ENCODE measurements at regions not wholly inside any gene's neighbourhood (a gene's known extent, or its start where the extent isn't known, plus 50 kb on each side); places are given as distances from the start of the nearest gene placed in this dataset.
A peak's percentile ranks its signal among the peaks of the same experiment; 100 is the strongest.

- no peak overlapping the region for H3K27ac Mint-ChIP-seq
- no peaks in the 10 kb centered on the region for H3K36me3 Mint-ChIP-seq (ENCODE audit: low read depth)
- no peaks in the 10 kb centered on the region for H3K27me3 Mint-ChIP-seq
- POLR2A ChIA-PET: no interaction called here
- intact Hi-C loops (cut with micrococcal nuclease): no loop called here
- CTCF ChIA-PET: interaction anchor here (2.2 kb wide), 1 partner anchor 255 kb away, joined by 7 read pairs; no protein-coding TSS in a partner anchor
- TF ChIP-seq, protein P1, sequence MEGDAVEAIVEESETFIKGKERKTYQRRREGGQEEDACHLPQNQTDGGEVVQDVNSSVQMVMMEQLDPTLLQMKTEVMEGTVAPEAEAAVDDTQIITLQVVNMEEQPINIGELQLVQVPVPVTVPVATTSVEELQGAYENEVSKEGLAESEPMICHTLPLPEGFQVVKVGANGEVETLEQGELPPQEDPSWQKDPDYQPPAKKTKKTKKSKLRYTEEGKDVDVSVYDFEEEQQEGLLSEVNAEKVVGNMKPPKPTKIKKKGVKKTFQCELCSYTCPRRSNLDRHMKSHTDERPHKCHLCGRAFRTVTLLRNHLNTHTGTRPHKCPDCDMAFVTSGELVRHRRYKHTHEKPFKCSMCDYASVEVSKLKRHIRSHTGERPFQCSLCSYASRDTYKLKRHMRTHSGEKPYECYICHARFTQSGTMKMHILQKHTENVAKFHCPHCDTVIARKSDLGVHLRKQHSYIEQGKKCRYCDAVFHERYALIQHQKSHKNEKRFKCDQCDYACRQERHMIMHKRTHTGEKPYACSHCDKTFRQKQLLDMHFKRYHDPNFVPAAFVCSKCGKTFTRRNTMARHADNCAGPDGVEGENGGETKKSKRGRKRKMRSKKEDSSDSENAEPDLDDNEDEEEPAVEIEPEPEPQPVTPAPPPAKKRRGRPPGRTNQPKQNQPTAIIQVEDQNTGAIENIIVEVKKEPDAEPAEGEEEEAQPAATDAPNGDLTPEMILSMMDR (IDR thresholded peaks at IDR 0.05): no peak
- ATAC-seq (no peak), DNase-seq (no peak)
- no peaks in the 10 kb centered on the region for H3K9me3 Mint-ChIP-seq
- no peak overlapping the region for H3K4me3 Mint-ChIP-seq
- H3K4me1 Mint-ChIP-seq (ENCODE audit: low read depth): peaks cover 6% of the 10 kb centered on the region
These were observed 119.5 kb downstream of the MAB21L3 start for GRCh38 chr1:116230712-116231111.

- ChIA-PET POLR2A (no interaction called here), CTCF (interaction anchor here (1.4 to 2.2 kb wide), 2 partner anchors 254 to 267 kb away, joined by 4 to 7 read pairs; no protein-coding TSS in a partner anchor)
- Mint-ChIP-seq H3K36me3 (ENCODE audit: low read depth) (no peaks in the 10 kb centered on the region), H3K9me3 (no peaks in the 10 kb centered on the region), H3K27ac (no peak overlapping the region), H3K27me3 (no peaks in the 10 kb centered on the region), H3K4me3 (no peak overlapping the region), H3K4me1 (ENCODE audit: low read depth) (peaks cover 6% of the 10 kb centered on the region)
- no peak for DNase-seq
- ATAC-seq: no peak
- intact Hi-C loops (cut with micrococcal nuclease): no loop called here
- TF ChIP-seq, protein P1 (IDR thresholded peaks at IDR 0.05): no peak
These were observed 120.6 kb downstream of the MAB21L3 start for GRCh38 chr1:116231752-116232151.

DNA sequence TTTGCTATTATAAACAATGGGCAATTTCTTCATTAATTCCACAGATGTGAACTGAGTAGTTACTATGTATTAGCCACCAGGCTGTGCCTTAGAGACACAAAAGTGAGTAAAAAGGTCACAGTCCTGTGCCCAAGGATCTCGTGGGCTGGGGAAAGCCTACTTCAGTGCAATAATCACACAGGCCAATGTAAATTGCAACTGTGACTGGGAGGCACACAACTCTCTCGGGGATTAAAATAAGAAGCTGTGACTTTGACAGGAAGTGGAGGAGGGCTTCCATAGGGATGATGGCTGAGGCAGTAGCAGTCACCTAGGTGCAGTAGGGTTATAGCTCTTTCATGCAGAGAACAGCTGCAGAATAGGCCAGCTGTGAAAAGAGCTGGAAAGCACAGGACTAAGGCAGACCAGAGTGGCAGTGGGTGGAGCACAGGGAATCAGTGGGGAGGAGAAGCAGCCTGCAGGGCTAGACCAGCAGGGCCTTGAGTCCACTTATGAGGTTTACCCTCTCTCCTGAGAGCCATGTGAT, 121.9 kb downstream of the MAB21L3 start:
- Mint-ChIP-seq H3K4me1 (ENCODE audit: low read depth) (peaks cover 6% of the 10 kb centered on the region), H3K27ac (no peak overlapping the region), H3K36me3 (ENCODE audit: low read depth) (no peaks in the 10 kb centered on the region), H3K4me3 (no peak overlapping the region), H3K9me3 (no peaks in the 10 kb centered on the region), H3K27me3 (no peaks in the 10 kb centered on the region)
- ATAC-seq (peak; percentile 69), DNase-seq (peak; percentile 11)
- intact Hi-C loops (cut with micrococcal nuclease): no loop called here
- CTCF ChIA-PET: interaction anchor here (0.8 to 1.4 kb wide), 3 partner anchors 8 to 252 kb away, joined by 3 read pairs; no protein-coding TSS in a partner anchor
- POLR2A ChIA-PET: interaction anchor here (1.1 kb wide), 1 partner anchor 24 kb away, joined by 4 read pairs; no protein-coding TSS in a partner anchor
- TF ChIP-seq, protein P1 (IDR thresholded peaks at IDR 0.05): peak; percentile 23

- ATAC-seq (no peak), DNase-seq (no peak)
- intact Hi-C loops (cut with micrococcal nuclease): no loop called here
- Mint-ChIP-seq H3K27me3 (no peaks in the 10 kb centered on the region), H3K4me3 (no peak overlapping the region), H3K4me1 (ENCODE audit: low read depth) (peaks cover 6% of the 10 kb centered on the region), H3K9me3 (no peaks in the 10 kb centered on the region), H3K36me3 (ENCODE audit: low read depth) (no peaks in the 10 kb centered on the region), H3K27ac (no peak overlapping the region)
- TF ChIP-seq, protein P1 (IDR thresholded peaks at IDR 0.05): no peak
- ChIA-PET CTCF (interaction anchor here (1.4 kb wide), 1 partner anchor 66 kb away, joined by 4 read pairs; no protein-coding TSS in a partner anchor), POLR2A (no interaction called here)
These were observed 123.2 kb downstream of the MAB21L3 start for GRCh38 chr1:116234429-116234828.

DNA sequence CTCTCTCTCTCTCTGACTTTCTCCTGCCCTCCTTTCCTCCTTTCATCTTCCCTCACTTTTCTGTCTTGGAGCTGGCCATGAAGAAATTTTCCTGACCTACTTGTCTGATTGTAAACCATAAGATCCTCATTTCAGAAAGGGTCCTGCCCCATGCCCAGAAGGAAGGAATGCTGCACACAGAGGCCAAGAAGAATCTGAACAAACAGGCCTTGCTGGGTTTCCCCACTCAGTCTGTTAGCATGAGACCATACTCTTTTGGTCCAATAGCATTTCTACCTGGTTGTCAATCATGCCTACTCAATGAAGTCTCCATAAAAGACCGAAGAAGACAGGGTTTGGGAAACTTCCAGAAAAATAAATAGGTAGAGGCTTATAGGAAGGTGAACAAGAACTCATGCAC, 128.7 kb downstream of the MAB21L3 start:
- TF ChIP-seq, protein P1 (IDR thresholded peaks at IDR 0.05): no peak
- ATAC-seq: no peak
- H3K4me3 Mint-ChIP-seq: no peak overlapping the region
- peaks cover 3% of the 10 kb centered on the region for H3K4me1 Mint-ChIP-seq (ENCODE audit: low read depth)
- H3K27me3 Mint-ChIP-seq: no peaks in the 10 kb centered on the region
- POLR2A ChIA-PET: no interaction called here
- no peak overlapping the region for H3K27ac Mint-ChIP-seq
- CTCF ChIA-PET: interaction anchor here (0.5 kb wide), 1 partner anchor 1745 kb away, joined by 3 read pairs; no protein-coding TSS in a partner anchor
- intact Hi-C loops (cut with micrococcal nuclease): no loop called here
- no peaks in the 10 kb centered on the region for H3K36me3 Mint-ChIP-seq (ENCODE audit: low read depth)
- H3K9me3 Mint-ChIP-seq: no peaks in the 10 kb centered on the region
- DNase-seq: no peak
